A204.1 (cell line): ENCODE measurements at regions not wholly inside any gene's neighbourhood (a gene's known extent, or its start where the extent isn't known, plus 50 kb on each side); places are given as distances from the start of the nearest gene placed in this dataset.
"Not testable (repeated sequence)": the region's sequence is repeated elsewhere in the genome, so short reads cannot be mapped to it uniquely, and the experiment has no call there.

Experiments used
- FAIRE-seq: peaks from 2 replicates; lab custom pipeline; 2012; peaks lifted over from hg19 to GRCh38; lab: Jason Lieb, UNC

- no peak for FAIRE-seq
Observed at GRCh38 chr21:15932726-15933125, 202.9 kb downstream of the USP25 start.

- no peak for FAIRE-seq
Observed at GRCh38 chr21:15935530-15935929, 205.7 kb downstream of the USP25 start.

- FAIRE-seq: no peak
Observed at GRCh38 chr21:15943009-15943666, 213.4 kb downstream of the USP25 start.

- no peak for FAIRE-seq
Observed at GRCh38 chr21:15947677-15948076, 217.9 kb downstream of the USP25 start.

GRCh38 chr21:15953551-15954116 lies 223.9 kb downstream of the USP25 start:
- no peak for FAIRE-seq

GRCh38 chr21:15964236-15964855 lies 234.6 kb downstream of the USP25 start:
- FAIRE-seq: no peak

GRCh38 chr21:15966231-15966630 lies 236.4 kb downstream of the USP25 start:
- no peak for FAIRE-seq

GRCh38 chr21:15966651-15967050 lies 236.9 kb downstream of the USP25 start:
- no peak for FAIRE-seq

GRCh38 chr21:15967661-15968060 lies 237.9 kb downstream of the USP25 start:
- no peak for FAIRE-seq

- FAIRE-seq: no peak
Observed at GRCh38 chr21:15968776-15969310, 239.1 kb downstream of the USP25 start.

- FAIRE-seq: peak; percentile 82
Observed at GRCh38 chr21:15976807-15977206, 247.0 kb downstream of the USP25 start.

GRCh38 chr21:15978215-15978738 lies 248.5 kb downstream of the USP25 start:
- FAIRE-seq: no peak

- not testable (repeated sequence) for FAIRE-seq
Observed at GRCh38 chr21:15979493-15979892, 249.7 kb downstream of the USP25 start.

- FAIRE-seq: no peak
Observed at GRCh38 chr21:15986277-15986676, 256.5 kb downstream of the USP25 start.

GRCh38 chr21:15992171-15992570 lies 262.4 kb downstream of the USP25 start:
- no peak for FAIRE-seq

GRCh38 chr21:15993951-15994350 lies 264.2 kb downstream of the USP25 start:
- FAIRE-seq: no peak

- FAIRE-seq: no peak
Observed at GRCh38 chr21:15999741-16000140, 270.0 kb downstream of the USP25 start.

GRCh38 chr21:16002874-16003466 lies 273.2 kb downstream of the USP25 start:
- peak; percentile 99 for FAIRE-seq

GRCh38 chr21:16004086-16004485 lies 274.3 kb downstream of the USP25 start:
- FAIRE-seq: no peak

- FAIRE-seq: no peak
Observed at GRCh38 chr21:16004523-16004922, 274.7 kb downstream of the USP25 start.

GRCh38 chr21:16005996-16006395 lies 276.2 kb downstream of the USP25 start:
- FAIRE-seq: no peak

GRCh38 chr21:16007943-16008342 lies 278.2 kb downstream of the USP25 start:
- no peak for FAIRE-seq

- FAIRE-seq: no peak
Observed at GRCh38 chr21:16011719-16012118, 281.9 kb downstream of the USP25 start.
